Tibial nerve (tissue), 4 donors: ENCODE measurements at regions not wholly inside any gene's neighbourhood (a gene's known extent, or its start where the extent isn't known, plus 50 kb on each side); places are given as distances from the start of the nearest gene placed in this dataset.

Source experiments
- DNase-seq, 2 donors: peaks; one replicate each; pipeline ENCODE4 v3.0.0-alpha.2; 2019; ENCODE audit warnings: low spot score in 2 of 2
- H3K27ac ChIP-seq, 4 donors: fragments of 200-600 bp; sonication (generic) in 3 of 4; one replicate each; pipeline ENCODE4 v1.5.1; 2017 to 2019; ENCODE audit warnings: mild to moderate bottlenecking in 1 of 4
- H3K27me3 ChIP-seq, 2 donors: fragments of 200-600 bp; sonication (generic) in 1 of 2; one replicate each; pipeline versions ENCODE4 v1.5.1 to v1.6.0; 2017 to 2019
- H3K36me3 ChIP-seq, 3 donors: fragments of 200-600 bp; sonication (generic); one replicate each; pipeline ENCODE4 v1.5.1; 2018 to 2019
- H3K4me1 ChIP-seq, 4 donors: fragments of 200-600 bp; sonication (generic) in 3 of 4; one replicate each; pipeline ENCODE4 v1.5.1; 2017 to 2019
- H3K4me3 ChIP-seq, 4 donors: fragments of 200-600 bp; sonication (generic) in 3 of 4; one replicate each; pipeline ENCODE4 v1.5.1; 2017 to 2019; ENCODE audit warnings: mild to moderate bottlenecking in 1 of 4, moderate library complexity in 1 of 4
- H3K9me3 ChIP-seq, 4 donors: fragments of 200-600 bp; sonication (generic) in 3 of 4; one replicate each; pipeline ENCODE4 v1.5.1; 2017 to 2019
- CTCF ChIP-seq, 5 experiments: fragments of 200-600 bp in 3 of 5; fragments of 450-650 bp in 2 of 5; sonication (generic) in 3 of 5; IDR thresholded peaks; one replicate each; pipeline ENCODE4 v1.5.1; 2016 to 2019; ENCODE audit warnings: antibody characterized with exemption in 5 of 5, mild to moderate bottlenecking in 3 of 5, moderate library complexity in 2 of 5
- EP300 ChIP-seq, 2 donors: sonication (generic); formaldehyde crosslinking; IDR thresholded peaks; one replicate each; pipeline ENCODE4 v1.6.1; 2017; ENCODE audit warnings: antibody characterized with exemption in 2 of 2, mild to moderate bottlenecking in 1 of 2
- POLR2A ChIP-seq, 2 donors: fragments of 450-650 bp; IDR thresholded peaks; one replicate each; pipeline ENCODE4 v1.6.1; 2017; ENCODE audit warnings: antibody characterized with exemption in 2 of 2, mild to moderate bottlenecking in 2 of 2, moderate library complexity in 2 of 2
- WGBS, 2 donors: methylation state at CpG; one replicate each; pipeline ENCODE4 v1.1.5; 2018; 5-methylcytosine and 5-hydroxymethylcytosine counted together

- H3K4me1 ChIP-seq, result no peaks in the 10 kb centered on the region
- no peaks in the 10 kb centered on the region for H3K9me3 ChIP-seq
- DNase-seq, result peak in 1 of 2 donors; percentile 16
- no peak for TF ChIP-seq CTCF (IDR thresholded peaks at IDR 0.05)
- peak in 1 of 2 donors; percentile 41 for TF ChIP-seq EP300 (IDR thresholded peaks at IDR 0.05)
- TF ChIP-seq POLR2A (IDR thresholded peaks at IDR 0.05), result no peak
- no peak overlapping the region for H3K4me3 ChIP-seq
- H3K27ac ChIP-seq, result no peak overlapping the region
- no peaks in the 10 kb centered on the region for H3K36me3 ChIP-seq
- H3K27me3 ChIP-seq, result no peaks in the 10 kb centered on the region
- WGBS, 2 donors, result 53 to 56% methylated on average over 3 of the region's 3 CpGs
Measured at GRCh38 chr10:64648915-64649314, 1127.7 kb downstream of the REEP3 start.

GRCh38 chr10:64658528-64658927, 1137.3 kb downstream of the REEP3 start:
- WGBS, 2 donors, result 30 to 59% methylated on average over 2 of the region's 2 CpGs

DNA sequence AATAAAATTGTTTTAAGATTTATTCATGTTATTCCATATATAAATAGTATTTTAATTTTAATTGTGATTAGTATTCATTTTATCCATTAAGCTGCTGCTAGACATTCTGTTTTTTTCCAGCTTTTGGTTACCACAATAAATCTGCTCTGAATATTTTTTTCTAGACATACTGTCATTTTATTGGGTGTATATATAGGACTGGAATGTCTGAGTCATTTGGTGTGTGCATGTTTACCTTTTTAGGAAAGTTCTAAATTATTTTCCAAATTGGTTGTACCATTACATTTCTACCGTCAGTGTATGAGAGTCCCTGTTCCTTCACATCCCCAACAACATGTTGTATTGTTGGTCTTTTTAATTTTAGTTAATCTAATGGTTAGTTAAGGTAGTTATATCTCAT, 1138.1 kb downstream of the REEP3 start:
- Histone ChIP-seq H3K4me3 (no peak overlapping the region), H3K9me3 (no peaks in the 10 kb centered on the region), H3K27me3 (no peaks in the 10 kb centered on the region), H3K27ac (no peak overlapping the region), H3K36me3 (no peaks in the 10 kb centered on the region), H3K4me1 (no peaks in the 10 kb centered on the region)
- no peak for DNase-seq
- no peak for TF ChIP-seq EP300 (IDR thresholded peaks at IDR 0.05)
- TF ChIP-seq CTCF (IDR thresholded peaks at IDR 0.05), result no peak
- no peak for TF ChIP-seq POLR2A (IDR thresholded peaks at IDR 0.05)
- 83 to 91% methylated on average over 1 of the region's 1 CpG for WGBS, 2 donors

More at GRCh38 chr10:64658528-64658927, 1137.3 kb downstream of the REEP3 start:
- H3K4me3 ChIP-seq, result no peak overlapping the region
- no peak for DNase-seq
- H3K9me3 ChIP-seq, result no peaks in the 10 kb centered on the region
- H3K27ac ChIP-seq, result no peak overlapping the region
- TF ChIP-seq EP300 (IDR thresholded peaks at IDR 0.05) (no peak), CTCF (IDR thresholded peaks at IDR 0.05) (no peak), POLR2A (IDR thresholded peaks at IDR 0.05) (no peak)
- no peaks in the 10 kb centered on the region for H3K27me3 ChIP-seq
- H3K36me3 ChIP-seq, result no peaks in the 10 kb centered on the region
- no peaks in the 10 kb centered on the region for H3K4me1 ChIP-seq

GRCh38 chr10:64682043-64682442, 1160.8 kb downstream of the REEP3 start:
- DNase-seq, result no peak
- no peak for TF ChIP-seq CTCF (IDR thresholded peaks at IDR 0.05)
- no peak for TF ChIP-seq EP300 (IDR thresholded peaks at IDR 0.05)
- TF ChIP-seq POLR2A (IDR thresholded peaks at IDR 0.05), result no peak
- no peaks in the 10 kb centered on the region for H3K27me3 ChIP-seq
- H3K9me3 ChIP-seq, result peaks cover 0 to 6% (median 0%) of the 10 kb centered on the region in 4 donors
- no peak overlapping the region for H3K4me3 ChIP-seq
- H3K4me1 ChIP-seq, result no peaks in the 10 kb centered on the region
- WGBS, 2 donors, result 83 to 90% methylated on average over 3 of the region's 3 CpGs
- H3K36me3 ChIP-seq, result no peaks in the 10 kb centered on the region
- H3K27ac ChIP-seq, result no peak overlapping the region

GRCh38 chr10:64690194-64690593, 1169.0 kb downstream of the REEP3 start:
- Histone ChIP-seq H3K4me3 (no peak overlapping the region), H3K4me1 (no peaks in the 10 kb centered on the region), H3K36me3 (no peaks in the 10 kb centered on the region), H3K27ac (no peak overlapping the region), H3K27me3 (no peaks in the 10 kb centered on the region), H3K9me3 (no peaks in the 10 kb centered on the region)
- no peak for DNase-seq
- WGBS, 2 donors, result 53 to 56% methylated on average over 3 of the region's 3 CpGs
- TF ChIP-seq EP300 (IDR thresholded peaks at IDR 0.05) (no peak), CTCF (IDR thresholded peaks at IDR 0.05) (no peak), POLR2A (IDR thresholded peaks at IDR 0.05) (no peak)
